Gastrocnemius medialis (tissue), 4 donors: ENCODE measurements at regions not wholly inside any gene's neighbourhood (a gene's known extent, or its start where the extent isn't known, plus 50 kb on each side); places are given as distances from the start of the nearest gene placed in this dataset.

ENCODE experiments used
- POLR2A ChIP-seq, 2 donors: fragments of 450-650 bp; IDR thresholded peaks; one replicate each; pipeline ENCODE4 v1.6.1; 2017; ENCODE audit warnings: antibody characterized with exemption in 2 of 2, mild to moderate bottlenecking in 2 of 2, moderate library complexity in 2 of 2
- TF ChIP-seq, protein P1 (sequence below), 5 experiments: fragments of 450-650 bp in 3 of 5; fragments of 200-600 bp in 2 of 5; sonication (generic) in 2 of 5; IDR thresholded peaks in 4 of 5; conservative IDR thresholded peaks in 1 of 5; 1 replicate in 4 of 5; 2 replicates in 1 of 5; pipeline ENCODE4 v1.5.1; 2016 to 2019; ENCODE audit warnings: antibody characterized with exemption in 5 of 5, mild to moderate bottlenecking in 3 of 5, moderate library complexity in 3 of 5

DNA sequence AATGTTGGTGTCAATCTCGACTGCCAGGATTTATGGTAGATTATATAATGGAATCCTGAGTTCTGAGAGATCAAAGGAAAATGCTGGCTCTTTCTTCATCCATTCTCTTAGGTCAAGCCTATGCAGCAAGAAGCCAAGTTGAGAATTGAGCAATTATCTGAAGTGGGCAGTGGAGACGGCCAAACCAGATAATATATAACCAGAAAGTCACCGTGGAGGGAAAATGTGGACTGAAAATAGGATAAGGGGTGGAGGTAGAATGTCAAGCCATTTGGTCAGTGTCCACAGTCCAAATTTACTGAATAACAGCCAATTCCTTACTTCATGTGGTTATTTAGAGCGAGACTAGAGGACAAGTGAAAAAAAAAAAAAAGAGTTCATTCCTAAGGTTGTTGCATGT, 107.8 kb upstream of the ESR1 start:
- no peak for TF ChIP-seq POLR2A (IDR thresholded peaks at IDR 0.05)
- TF ChIP-seq, protein P1, sequence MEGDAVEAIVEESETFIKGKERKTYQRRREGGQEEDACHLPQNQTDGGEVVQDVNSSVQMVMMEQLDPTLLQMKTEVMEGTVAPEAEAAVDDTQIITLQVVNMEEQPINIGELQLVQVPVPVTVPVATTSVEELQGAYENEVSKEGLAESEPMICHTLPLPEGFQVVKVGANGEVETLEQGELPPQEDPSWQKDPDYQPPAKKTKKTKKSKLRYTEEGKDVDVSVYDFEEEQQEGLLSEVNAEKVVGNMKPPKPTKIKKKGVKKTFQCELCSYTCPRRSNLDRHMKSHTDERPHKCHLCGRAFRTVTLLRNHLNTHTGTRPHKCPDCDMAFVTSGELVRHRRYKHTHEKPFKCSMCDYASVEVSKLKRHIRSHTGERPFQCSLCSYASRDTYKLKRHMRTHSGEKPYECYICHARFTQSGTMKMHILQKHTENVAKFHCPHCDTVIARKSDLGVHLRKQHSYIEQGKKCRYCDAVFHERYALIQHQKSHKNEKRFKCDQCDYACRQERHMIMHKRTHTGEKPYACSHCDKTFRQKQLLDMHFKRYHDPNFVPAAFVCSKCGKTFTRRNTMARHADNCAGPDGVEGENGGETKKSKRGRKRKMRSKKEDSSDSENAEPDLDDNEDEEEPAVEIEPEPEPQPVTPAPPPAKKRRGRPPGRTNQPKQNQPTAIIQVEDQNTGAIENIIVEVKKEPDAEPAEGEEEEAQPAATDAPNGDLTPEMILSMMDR (IDR thresholded peaks at IDR 0.05 in 4 of 5, conservative IDR thresholded peaks at IDR 0.05 in 1 of 5) = no peak
